Neural crest cell (in vitro differentiated cells): ENCODE measurements at regions not wholly inside any gene's neighbourhood (a gene's known extent, or its start where the extent isn't known, plus 50 kb on each side); places are given as distances from the start of the nearest gene placed in this dataset.

Experiments
- DNase-seq: peaks from one replicate; pipeline ENCODE4 v3.0.0; 2021; ENCODE audit warnings: low read depth, mixed read lengths, low spot score
- H3K27ac Mint-ChIP-seq: one replicate; pipeline ENCODE4 v1.8.0; 2021; ENCODE audit warnings: mild to moderate bottlenecking, mixed read lengths; ENCODE audit not compliant: unreplicated experiment
- H3K27me3 Mint-ChIP-seq: 2 replicates; pipeline ENCODE4 v1.8.0; 2021; ENCODE audit warnings: low read depth, mild to moderate bottlenecking, mixed read lengths
- H3K36me3 Mint-ChIP-seq: 2 replicates; pipeline ENCODE4 v1.8.0; 2021; ENCODE audit warnings: low read depth, mild to moderate bottlenecking, mixed read lengths
- H3K4me1 Mint-ChIP-seq: 2 replicates; pipeline ENCODE4 v1.8.0; 2021; ENCODE audit warnings: mixed read lengths
- H3K4me3 Mint-ChIP-seq: one replicate; pipeline ENCODE4 v1.8.0; 2021; ENCODE audit warnings: mild to moderate bottlenecking, mixed read lengths
- H3K9me3 Mint-ChIP-seq: 2 replicates; pipeline ENCODE4 v1.8.0; 2021; ENCODE audit warnings: mixed read lengths
- CTCF ChIP-seq: fragments of 200-600 bp; sonication (generic); conservative IDR thresholded peaks from 2 replicates; pipeline ENCODE4 v1.5.0; 2021; ENCODE audit warnings: antibody characterized with exemption, mild to moderate bottlenecking

- Mint-ChIP-seq H3K9me3 (no peaks in the 10 kb centered on the region), H3K27ac (peak overlapping the region; percentile 86), H3K4me1 (peaks cover 12% of the 10 kb centered on the region), H3K36me3 (no peaks in the 10 kb centered on the region), H3K27me3 (no peaks in the 10 kb centered on the region), H3K4me3 (peak overlapping the region; percentile 19)
- DNase-seq = no peak
- TF ChIP-seq CTCF = no peak
Measured at GRCh38 chr9:8027351-8027750, 227.8 kb upstream of the DMAC1 start.

GRCh38 chr9:8025551-8025950 lies 226.0 kb upstream of the DMAC1 start:
- Mint-ChIP-seq H3K4me1 (peaks cover 12% of the 10 kb centered on the region), H3K27ac (no peak overlapping the region), H3K9me3 (no peaks in the 10 kb centered on the region), H3K36me3 (no peaks in the 10 kb centered on the region), H3K4me3 (no peak overlapping the region), H3K27me3 (no peaks in the 10 kb centered on the region)
- no peak for DNase-seq
- TF ChIP-seq CTCF = no peak

- H3K27ac Mint-ChIP-seq = no peak overlapping the region
- H3K4me3 Mint-ChIP-seq = no peak overlapping the region
- DNase-seq = no peak
- H3K27me3 Mint-ChIP-seq = no peaks in the 10 kb centered on the region
- peaks cover 2% of the 10 kb centered on the region for H3K9me3 Mint-ChIP-seq
- H3K4me1 Mint-ChIP-seq = no peaks in the 10 kb centered on the region
- no peaks in the 10 kb centered on the region for H3K36me3 Mint-ChIP-seq
- TF ChIP-seq CTCF = no peak
Measured at GRCh38 chr9:8020186-8020585, 220.6 kb upstream of the DMAC1 start.

- no peak overlapping the region for H3K27ac Mint-ChIP-seq
- no peaks in the 10 kb centered on the region for H3K27me3 Mint-ChIP-seq
- H3K4me3 Mint-ChIP-seq = no peak overlapping the region
- TF ChIP-seq CTCF = no peak
- H3K36me3 Mint-ChIP-seq = no peaks in the 10 kb centered on the region
- no peak for DNase-seq
- no peaks in the 10 kb centered on the region for H3K4me1 Mint-ChIP-seq
- peaks cover 2% of the 10 kb centered on the region for H3K9me3 Mint-ChIP-seq
Measured at GRCh38 chr9:8019636-8020035, 220.1 kb upstream of the DMAC1 start.

- H3K4me3 Mint-ChIP-seq = no peak overlapping the region
- no peak for TF ChIP-seq CTCF
- H3K27me3 Mint-ChIP-seq = no peaks in the 10 kb centered on the region
- H3K4me1 Mint-ChIP-seq = no peaks in the 10 kb centered on the region
- DNase-seq = no peak
- H3K36me3 Mint-ChIP-seq = no peaks in the 10 kb centered on the region
- H3K9me3 Mint-ChIP-seq = peaks cover 4% of the 10 kb centered on the region
- no peak overlapping the region for H3K27ac Mint-ChIP-seq
Measured at GRCh38 chr9:8014997-8015682, 215.6 kb upstream of the DMAC1 start.
